ENCODE measurements at regions not wholly inside any gene's neighbourhood (a gene's known extent, or its start where the extent isn't known, plus 50 kb on each side); places are given as distances from the start of the nearest gene placed in this dataset.

GRCh38 chr2:180892091-180892490, 88.3 kb upstream of the UBE2E3 start:
- no peak overlapping the region for H3K27ac ChIP-seq (ENCODE audit: extremely low read depth, low read depth, low read length)
- no peaks in the 10 kb centered on the region for H3K4me1 ChIP-seq (ENCODE audit: control insufficient read depth, insufficient read depth, low read length)
- POLR2A ChIA-PET = no interaction called here
- no peaks in the 10 kb centered on the region for H3K36me3 ChIP-seq (ENCODE audit: control insufficient read depth in 2 of 2, insufficient read depth in 1 of 2, low read length in 2 of 2)
- TF ChIP-seq ZEB2 (tag by site-specific recombination; IDR thresholded peaks at IDR 0.05) (no peak), ZNF362 (tag by site-specific recombination; IDR thresholded peaks at IDR 0.05) (no peak), KLF9 (tag by site-specific recombination; IDR thresholded peaks at IDR 0.05; ENCODE audit: low read depth) (no peak), FEZF1 (tag by site-specific recombination; IDR thresholded peaks at IDR 0.05) (no peak), MYNN (tag by site-specific recombination; IDR thresholded peaks at IDR 0.05; ENCODE audit: borderline replicate concordance) (no peak), GLIS1 (tag by site-specific recombination; IDR thresholded peaks at IDR 0.05) (no peak), ZNF280C (tag by site-specific recombination; IDR thresholded peaks at IDR 0.05) (no peak), ZNF518A (tag by site-specific recombination; conservative IDR thresholded peaks at IDR 0.05; ENCODE audit: low read depth) (no peak), ZNF792 (tag by site-specific recombination; IDR thresholded peaks at IDR 0.05) (no peak), ZNF677 (tag by site-specific recombination; IDR thresholded peaks at IDR 0.05) (no peak), PRDM1 (tag by site-specific recombination; IDR thresholded peaks at IDR 0.05) (no peak), PRDM4 (tag by site-specific recombination; IDR thresholded peaks at IDR 0.05) (no peak), KLF1 (tag by site-specific recombination; IDR thresholded peaks at IDR 0.05) (no peak), ZBTB44 (tag by site-specific recombination; IDR thresholded peaks at IDR 0.05) (no peak), ZNF391 (tag by site-specific recombination; IDR thresholded peaks at IDR 0.05; ENCODE audit: borderline replicate concordance, low read depth) (no peak), ZNF248 (tag by site-specific recombination; IDR thresholded peaks at IDR 0.05) (no peak), ZXDB (tag by site-specific recombination; IDR thresholded peaks at IDR 0.05) (no peak), ZNF404 (tag by site-specific recombination; IDR thresholded peaks at IDR 0.05) (no peak), ZNF202 (tag by site-specific recombination; IDR thresholded peaks at IDR 0.05; ENCODE audit: borderline replicate concordance) (no peak), ZNF398 (tag by site-specific recombination; IDR thresholded peaks at IDR 0.05) (no peak)
- H3K9me3 ChIP-seq (ENCODE audit: control insufficient read depth, insufficient read depth, low read depth, low read length) = no peaks in the 10 kb centered on the region
- CTCF ChIA-PET = no interaction called here
- no peak overlapping the region for H3K4me3 ChIP-seq (ENCODE audit: low read depth, low read length)
